GM23338 (cell line): ENCODE measurements at regions not wholly inside any gene's neighbourhood (a gene's known extent, or its start where the extent isn't known, plus 50 kb on each side); places are given as distances from the start of the nearest gene placed in this dataset.

ENCODE experiments used
- ATAC-seq: fragments of 200-7000 bp; cut with Tn5 transposase; 3 replicates; pipeline ENCODE4 v1.9.1; 2020
- DNase-seq: peaks from one replicate; pipeline ENCODE4 v3.0.0-alpha.2; 2015; ENCODE audit warnings: low spot score
- H2AFZ ChIP-seq: fragments of 200-600 bp; sonication (generic); 2 replicates; pipeline ENCODE4 v1.8.0; 2016; ENCODE audit warnings: antibody characterized with exemption, mild to moderate bottlenecking, moderate library complexity
- H3F3A ChIP-seq: fragments of 200-600 bp; sonication (generic); replicated peaks from 2 replicates; pipeline ENCODE4 v1.8.0; 2017; ENCODE audit warnings: antibody characterized with exemption, mixed run types, low read depth
- H3K27ac ChIP-seq: fragments of 200-600 bp; sonication (generic); 2 replicates; pipeline ENCODE4 v1.6.1; 2016; ENCODE audit warnings: low read depth
- H3K27me3 ChIP-seq: fragments of 200-600 bp; sonication (generic); 2 replicates; pipeline ENCODE4 v1.8.0; 2016; ENCODE audit warnings: mild to moderate bottlenecking, mixed run types, moderate library complexity; ENCODE audit not compliant: insufficient read depth
- H3K36me3 ChIP-seq: fragments of 200-600 bp; sonication (generic); 2 replicates; pipeline ENCODE4 v1.8.0; 2016; ENCODE audit warnings: mild to moderate bottlenecking; ENCODE audit not compliant: insufficient read depth
- H3K4me1 ChIP-seq: fragments of 200-600 bp; sonication (generic); 2 replicates; pipeline ENCODE4 v1.8.0; 2016; ENCODE audit warnings: mild to moderate bottlenecking, moderate library complexity; ENCODE audit not compliant: insufficient read depth
- H3K4me2 ChIP-seq: fragments of 200-600 bp; sonication (generic); 2 replicates; pipeline ENCODE4 v1.7.1; 2017; ENCODE audit warnings: mixed run types
- H3K4me3 ChIP-seq: fragments of 200-600 bp; sonication (generic); 2 replicates; pipeline ENCODE4 v1.6.1; 2016; ENCODE audit warnings: mixed run types
- H3K79me2 ChIP-seq: fragments of 200-600 bp; sonication (generic); replicated peaks from 2 replicates; pipeline ENCODE4 v1.8.0; 2017; ENCODE audit warnings: mild to moderate bottlenecking; ENCODE audit not compliant: insufficient read depth
- H3K9me2 ChIP-seq: fragments of 200-600 bp; sonication (generic); 2 replicates; pipeline ENCODE4 v1.8.0; 2017; ENCODE audit not compliant: insufficient read depth
- H4K20me1 ChIP-seq: fragments of 200-600 bp; sonication (generic); replicated peaks from 2 replicates; pipeline ENCODE4 v1.8.0; 2017; ENCODE audit warnings: mild to moderate bottlenecking; ENCODE audit not compliant: insufficient read depth
- H3K27ac Mint-ChIP-seq: 2 replicates; pipeline ENCODE4 v1.8.0; 2020; ENCODE audit warnings: inconsistent platforms, mild to moderate bottlenecking, moderate library complexity, mixed read lengths
- H3K27me3 Mint-ChIP-seq: 3 replicates; pipeline ENCODE4 v1.8.0; 2022; ENCODE audit warnings: low read depth, mild to moderate bottlenecking, moderate library complexity, mixed read lengths, inconsistent platforms; ENCODE audit not compliant: insufficient read depth, poor library complexity
- H3K36me3 Mint-ChIP-seq: 3 replicates; pipeline ENCODE4 v1.8.0; 2021; ENCODE audit warnings: low read depth, mild to moderate bottlenecking, inconsistent platforms, moderate library complexity, mixed read lengths
- H3K4me1 Mint-ChIP-seq: 3 replicates; pipeline ENCODE4 v1.8.0; 2020; ENCODE audit warnings: mild to moderate bottlenecking, inconsistent platforms, mixed read lengths
- H3K4me3 Mint-ChIP-seq: 3 replicates; pipeline ENCODE4 v1.8.0; 2021; ENCODE audit warnings: moderate library complexity, mild to moderate bottlenecking, inconsistent platforms, mixed read lengths
- H3K9me3 Mint-ChIP-seq: 3 replicates; pipeline ENCODE4 v1.8.0; 2020; ENCODE audit warnings: moderate library complexity, mild to moderate bottlenecking, inconsistent platforms, mixed read lengths
- CREB1 ChIP-seq: fragments of 250-450 bp; sonication (Bioruptor Pico); IDR thresholded peaks from 2 replicates; pipeline ENCODE4 v1.5.0; 2020; ENCODE audit warnings: low read depth, mild to moderate bottlenecking, moderate library complexity
- ETS1 ChIP-seq: IDR thresholded peaks from 2 replicates; pipeline ENCODE4 v1.6.1; 2016; ENCODE audit warnings: antibody characterized with exemption
- EZH2 ChIP-seq: fragments of 200-600 bp; sonication (generic); IDR thresholded peaks from one replicate; pipeline ENCODE4 v1.8.0; 2017; ENCODE audit warnings: antibody characterized with exemption, mild to moderate bottlenecking, low read depth; ENCODE audit not compliant: unreplicated experiment
- EZH2phosphoT487 ChIP-seq: fragments of 200-600 bp; sonication (generic); IDR thresholded peaks from one replicate; pipeline ENCODE4 v1.8.1; 2018; ENCODE audit warnings: antibody characterized with exemption; ENCODE audit not compliant: unreplicated experiment
- JUNB ChIP-seq: IDR thresholded peaks from one replicate; pipeline ENCODE4 v1.6.1; 2016; ENCODE audit warnings: antibody characterized with exemption; ENCODE audit not compliant: unreplicated experiment
- NANOG ChIP-seq: IDR thresholded peaks from 2 replicates; pipeline ENCODE4 v1.6.1; 2016; ENCODE audit warnings: antibody characterized with exemption, borderline replicate concordance
- POLR2AphosphoS5 ChIP-seq: IDR thresholded peaks from 2 replicates; pipeline ENCODE4 v1.6.1; 2016; ENCODE audit warnings: antibody characterized with exemption, low read depth
- REST ChIP-seq: IDR thresholded peaks from one replicate; pipeline ENCODE4 v1.6.1; 2018; ENCODE audit warnings: antibody characterized with exemption; ENCODE audit not compliant: unreplicated experiment
- STAT1 ChIP-seq: IDR thresholded peaks from one replicate; pipeline ENCODE4 v1.6.1; 2016; ENCODE audit warnings: antibody characterized with exemption; ENCODE audit not compliant: unreplicated experiment
- ZNF114 ChIP-seq: fragments of 250-450 bp; sonication (Bioruptor Pico); IDR thresholded peaks from 2 replicates; pipeline ENCODE4 v1.5.0; 2020; ENCODE audit warnings: mild to moderate bottlenecking, moderate library complexity
- ZNF331 ChIP-seq: fragments of 250-450 bp; sonication (Bioruptor Pico); IDR thresholded peaks from 2 replicates; pipeline ENCODE4 v1.5.0; 2020; ENCODE audit warnings: low read depth, mild to moderate bottlenecking, moderate library complexity

GRCh38 chr2:237184192-237184918 lies 98.7 kb downstream of the COPS8 start (continued):
- TF ChIP-seq ETS1 = no peak
- no peak for TF ChIP-seq STAT1
- TF ChIP-seq ZNF114 (CRISPR knock-in tag) = no peak
- TF ChIP-seq JUNB = no peak
- no peak for TF ChIP-seq CREB1 (CRISPR knock-in tag)
- no peak for TF ChIP-seq EZH2
- no peak for TF ChIP-seq POLR2AphosphoS5
- no peak for TF ChIP-seq EZH2phosphoT487

GRCh38 chr2:237184919-237185552 lies 99.3 kb downstream of the COPS8 start:
- Histone ChIP-seq H2AFZ (no peak overlapping the region), H3K79me2 (no peaks in the 10 kb centered on the region), H3K4me1 (no peaks in the 10 kb centered on the region), H3K27me3 (no peaks in the 10 kb centered on the region), H3K4me2 (no peak overlapping the region), H3F3A (no peaks in the 10 kb centered on the region), H4K20me1 (no peaks in the 10 kb centered on the region), H3K36me3 (no peaks in the 10 kb centered on the region), H3K4me3 (no peak overlapping the region), H3K9me2 (peaks cover 8% of the 10 kb centered on the region; the same call in 1 of the 2 replicates), H3K27ac (no peak overlapping the region)
- Mint-ChIP-seq H3K27me3 (no peaks in the 10 kb centered on the region), H3K27ac (no peak overlapping the region), H3K36me3 (no peaks in the 10 kb centered on the region), H3K9me3 (0 out of 3 replicates have a peak, but pooled peaks cover 4% of the 10 kb centered on the region), H3K4me3 (no peak overlapping the region), H3K4me1 (no peaks in the 10 kb centered on the region)
- DNase-seq = no peak
- no peak for ATAC-seq
- TF ChIP-seq JUNB (no peak), NANOG (no peak), ZNF331 (CRISPR knock-in tag) (no peak), REST (no peak)
